Mammary epithelial cell (primary cell): ENCODE measurements at regions not wholly inside any gene's neighbourhood (a gene's known extent, or its start where the extent isn't known, plus 50 kb on each side); places are given as distances from the start of the nearest gene placed in this dataset.

Experiments used
- CTCF ChIP-seq, 2 donors: IDR thresholded peaks in 1 of 2; conservative IDR thresholded peaks in 1 of 2; 2 replicates each; pipeline ENCODE4 v1.5.1; 2011 to 2012; ENCODE audit warnings: inconsistent platforms in 2 of 2, low read length in 2 of 2, mild to moderate bottlenecking in 2 of 2, control low read depth in 1 of 2, low read depth in 1 of 2; ENCODE audit not compliant: insufficient read depth in 1 of 2; ENCODE audit errors: extremely low read depth in 1 of 2
- EZH2 ChIP-seq: IDR thresholded peaks from 2 replicates; pipeline ENCODE4 v1.6.1; 2012; ENCODE audit warnings: low read length, inconsistent platforms, borderline replicate concordance

GRCh38 chr2:10225291-10226037 lies 77.2 kb upstream of the HPCAL1 start:
- TF ChIP-seq CTCF (conservative IDR thresholded peaks at IDR 0.05 in 1 of 2, IDR thresholded peaks at IDR 0.05 in 1 of 2; ENCODE audit: extremely low read depth in 1 of 2, insufficient read depth in 1 of 2, low read depth in 1 of 2, low read length in 2 of 2) (no peak), EZH2 (no peak)
